ENCODE measurements at regions not wholly inside any gene's neighbourhood (a gene's known extent, or its start where the extent isn't known, plus 50 kb on each side); places are given as distances from the start of the nearest gene placed in this dataset.

DNA sequence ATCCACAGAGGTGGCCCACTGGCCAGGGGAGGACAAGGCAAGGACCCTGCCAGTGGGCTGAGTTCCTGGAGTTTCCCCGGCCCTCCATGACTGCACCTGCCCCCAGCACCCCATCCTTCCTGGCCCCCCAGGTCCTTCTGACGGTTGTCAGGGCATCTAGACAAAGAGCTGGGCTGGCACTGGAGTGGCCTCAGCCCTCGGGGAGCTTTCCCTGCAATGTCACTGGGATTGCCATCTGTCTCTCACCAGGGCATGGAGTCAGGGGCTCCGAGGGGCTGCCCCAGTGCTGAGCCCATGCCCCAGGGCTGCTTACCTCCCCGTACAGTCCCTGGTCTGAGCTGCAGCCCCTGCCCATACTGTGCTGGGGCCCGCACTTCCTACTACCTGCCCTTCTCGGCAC is 446.5 kb upstream of the MKI67 start:
- no peaks in the 10 kb centered on the region for H3K79me2 ChIP-seq (replicated peaks; ENCODE audit: insufficient read depth, low read length)
- H4K20me1 ChIP-seq (ENCODE audit: insufficient read depth) = no peaks in the 10 kb centered on the region
- no peak overlapping the region for H3K4me2 ChIP-seq (ENCODE audit: low read length)
- no peak overlapping the region for H3K9ac ChIP-seq (ENCODE audit: low read length)
- H3K36me3 ChIP-seq (ENCODE audit: insufficient read depth, low read length) = no peaks in the 10 kb centered on the region
- no peaks in the 10 kb centered on the region for H3F3A ChIP-seq (ENCODE audit: insufficient read depth, low read length, poor library complexity, severe bottlenecking)
- TF ChIP-seq MXI1 (conservative IDR thresholded peaks at IDR 0.05; ENCODE audit: poor library complexity, severe bottlenecking) = no peak
- no peak for TF ChIP-seq RAD21 (conservative IDR thresholded peaks at IDR 0.05)
- no peak for TF ChIP-seq SMC3 (conservative IDR thresholded peaks at IDR 0.05; ENCODE audit: poor library complexity)
- TF ChIP-seq, protein P1, sequence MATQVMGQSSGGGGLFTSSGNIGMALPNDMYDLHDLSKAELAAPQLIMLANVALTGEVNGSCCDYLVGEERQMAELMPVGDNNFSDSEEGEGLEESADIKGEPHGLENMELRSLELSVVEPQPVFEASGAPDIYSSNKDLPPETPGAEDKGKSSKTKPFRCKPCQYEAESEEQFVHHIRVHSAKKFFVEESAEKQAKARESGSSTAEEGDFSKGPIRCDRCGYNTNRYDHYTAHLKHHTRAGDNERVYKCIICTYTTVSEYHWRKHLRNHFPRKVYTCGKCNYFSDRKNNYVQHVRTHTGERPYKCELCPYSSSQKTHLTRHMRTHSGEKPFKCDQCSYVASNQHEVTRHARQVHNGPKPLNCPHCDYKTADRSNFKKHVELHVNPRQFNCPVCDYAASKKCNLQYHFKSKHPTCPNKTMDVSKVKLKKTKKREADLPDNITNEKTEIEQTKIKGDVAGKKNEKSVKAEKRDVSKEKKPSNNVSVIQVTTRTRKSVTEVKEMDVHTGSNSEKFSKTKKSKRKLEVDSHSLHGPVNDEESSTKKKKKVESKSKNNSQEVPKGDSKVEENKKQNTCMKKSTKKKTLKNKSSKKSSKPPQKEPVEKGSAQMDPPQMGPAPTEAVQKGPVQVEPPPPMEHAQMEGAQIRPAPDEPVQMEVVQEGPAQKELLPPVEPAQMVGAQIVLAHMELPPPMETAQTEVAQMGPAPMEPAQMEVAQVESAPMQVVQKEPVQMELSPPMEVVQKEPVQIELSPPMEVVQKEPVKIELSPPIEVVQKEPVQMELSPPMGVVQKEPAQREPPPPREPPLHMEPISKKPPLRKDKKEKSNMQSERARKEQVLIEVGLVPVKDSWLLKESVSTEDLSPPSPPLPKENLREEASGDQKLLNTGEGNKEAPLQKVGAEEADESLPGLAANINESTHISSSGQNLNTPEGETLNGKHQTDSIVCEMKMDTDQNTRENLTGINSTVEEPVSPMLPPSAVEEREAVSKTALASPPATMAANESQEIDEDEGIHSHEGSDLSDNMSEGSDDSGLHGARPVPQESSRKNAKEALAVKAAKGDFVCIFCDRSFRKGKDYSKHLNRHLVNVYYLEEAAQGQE (IDR thresholded peaks at IDR 0.05; ENCODE audit: borderline replicate concordance) = no peak
- TF ChIP-seq EZH2 (IDR thresholded peaks at IDR 0.05; ENCODE audit: borderline replicate concordance, insufficient read depth, low read length, poor library complexity, severe bottlenecking) = no peak
- TF ChIP-seq TAF1 (IDR thresholded peaks at IDR 0.05; ENCODE audit: low read depth) = no peak
- no peak for TF ChIP-seq POLR2AphosphoS5 (IDR thresholded peaks at IDR 0.05)
- no peak for TF ChIP-seq EP300 (conservative IDR thresholded peaks at IDR 0.05; ENCODE audit: poor library complexity, severe bottlenecking)
- TF ChIP-seq, protein P2, sequence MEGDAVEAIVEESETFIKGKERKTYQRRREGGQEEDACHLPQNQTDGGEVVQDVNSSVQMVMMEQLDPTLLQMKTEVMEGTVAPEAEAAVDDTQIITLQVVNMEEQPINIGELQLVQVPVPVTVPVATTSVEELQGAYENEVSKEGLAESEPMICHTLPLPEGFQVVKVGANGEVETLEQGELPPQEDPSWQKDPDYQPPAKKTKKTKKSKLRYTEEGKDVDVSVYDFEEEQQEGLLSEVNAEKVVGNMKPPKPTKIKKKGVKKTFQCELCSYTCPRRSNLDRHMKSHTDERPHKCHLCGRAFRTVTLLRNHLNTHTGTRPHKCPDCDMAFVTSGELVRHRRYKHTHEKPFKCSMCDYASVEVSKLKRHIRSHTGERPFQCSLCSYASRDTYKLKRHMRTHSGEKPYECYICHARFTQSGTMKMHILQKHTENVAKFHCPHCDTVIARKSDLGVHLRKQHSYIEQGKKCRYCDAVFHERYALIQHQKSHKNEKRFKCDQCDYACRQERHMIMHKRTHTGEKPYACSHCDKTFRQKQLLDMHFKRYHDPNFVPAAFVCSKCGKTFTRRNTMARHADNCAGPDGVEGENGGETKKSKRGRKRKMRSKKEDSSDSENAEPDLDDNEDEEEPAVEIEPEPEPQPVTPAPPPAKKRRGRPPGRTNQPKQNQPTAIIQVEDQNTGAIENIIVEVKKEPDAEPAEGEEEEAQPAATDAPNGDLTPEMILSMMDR (IDR thresholded peaks at IDR 0.05; ENCODE audit: poor library complexity, severe bottlenecking) = no peak
- no peak overlapping the region for H3K27ac ChIP-seq (ENCODE audit: low read length)
- peaks cover 6% of the 10 kb centered on the region for H3K27me3 ChIP-seq (ENCODE audit: insufficient read depth, low read depth, low read length)
- H3K9me2 ChIP-seq (ENCODE audit: insufficient read depth, low read length) = no peaks in the 10 kb centered on the region
- no peaks in the 10 kb centered on the region for H3K9me3 ChIP-seq (ENCODE audit: low read length)
- H3K4me3 ChIP-seq (ENCODE audit: low read length) = no peak overlapping the region
- H2AFZ ChIP-seq (ENCODE audit: low read depth, low read length) = no peak overlapping the region

DNA sequence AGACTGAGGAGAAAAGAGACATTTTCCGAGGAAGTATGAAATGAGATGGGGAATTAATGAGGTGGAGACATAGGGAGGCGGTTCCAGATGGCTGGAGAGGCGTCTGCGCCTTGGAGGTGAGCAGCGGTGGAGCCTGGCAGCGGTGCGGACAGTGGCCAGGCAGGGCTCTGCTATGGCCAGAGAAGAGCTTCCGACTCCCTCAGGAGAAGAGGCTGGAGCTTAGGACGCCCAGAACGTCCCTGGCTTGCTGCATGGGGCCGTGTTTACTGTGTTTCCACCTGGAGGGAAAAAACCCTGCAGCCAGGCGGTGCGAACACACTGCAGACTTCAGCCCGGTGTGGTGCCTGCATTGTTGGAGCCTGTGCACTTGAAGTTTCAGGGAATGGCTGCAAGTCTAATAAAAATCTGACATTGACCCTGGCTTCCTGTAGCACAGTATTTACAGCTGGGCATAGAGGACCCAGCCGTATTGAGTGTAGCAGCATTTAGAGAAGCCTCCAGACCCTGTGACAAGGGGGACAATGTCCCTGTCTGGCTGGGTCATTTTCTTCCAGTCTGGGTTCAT is 447.1 kb upstream of the MKI67 start:
- Histone ChIP-seq H3F3A (ENCODE audit: insufficient read depth, low read length, poor library complexity, severe bottlenecking) (no peaks in the 10 kb centered on the region), H4K20me1 (ENCODE audit: insufficient read depth) (no peaks in the 10 kb centered on the region), H3K9me3 (ENCODE audit: low read length) (no peaks in the 10 kb centered on the region), H3K9ac (ENCODE audit: low read length) (no peak overlapping the region), H3K4me3 (ENCODE audit: low read length) (no peak overlapping the region), H3K27ac (ENCODE audit: low read length) (no peak overlapping the region), H2AFZ (ENCODE audit: low read depth, low read length) (no peak overlapping the region), H3K36me3 (ENCODE audit: insufficient read depth, low read length) (no peaks in the 10 kb centered on the region), H3K4me2 (ENCODE audit: low read length) (no peak overlapping the region), H3K9me2 (ENCODE audit: insufficient read depth, low read length) (no peaks in the 10 kb centered on the region), H3K79me2 (replicated peaks; ENCODE audit: insufficient read depth, low read length) (no peaks in the 10 kb centered on the region), H3K27me3 (ENCODE audit: insufficient read depth, low read depth, low read length) (peaks cover 6% of the 10 kb centered on the region)
- TF ChIP-seq SMC3 (conservative IDR thresholded peaks at IDR 0.05; ENCODE audit: poor library complexity) (no peak), EZH2 (IDR thresholded peaks at IDR 0.05; ENCODE audit: borderline replicate concordance, insufficient read depth, low read length, poor library complexity, severe bottlenecking) (no peak), POLR2AphosphoS5 (IDR thresholded peaks at IDR 0.05) (no peak), TAF1 (IDR thresholded peaks at IDR 0.05; ENCODE audit: low read depth) (no peak), MXI1 (conservative IDR thresholded peaks at IDR 0.05; ENCODE audit: poor library complexity, severe bottlenecking) (no peak), RAD21 (conservative IDR thresholded peaks at IDR 0.05) (no peak), EP300 (conservative IDR thresholded peaks at IDR 0.05; ENCODE audit: poor library complexity, severe bottlenecking) (no peak)
- TF ChIP-seq, protein P2 (IDR thresholded peaks at IDR 0.05; ENCODE audit: poor library complexity, severe bottlenecking) = no peak
- TF ChIP-seq, protein P1 (IDR thresholded peaks at IDR 0.05; ENCODE audit: borderline replicate concordance) = no peak
